ENCODE measurements at regions not wholly inside any gene's neighbourhood (a gene's known extent, or its start where the extent isn't known, plus 50 kb on each side); places are given as distances from the start of the nearest gene placed in this dataset.

- TF ChIP-seq EP300 (IDR thresholded peaks at IDR 0.05) (no peak), CTCF (IDR thresholded peaks at IDR 0.05) (no peak), POLR2A (IDR thresholded peaks at IDR 0.05) (no peak)
These were observed 86.4 kb upstream of the NOX3 start for GRCh38 chr6:155542036-155542435.

Measured in suprapubic skin (tissue), 3 donors.